ENCODE measurements at regions not wholly inside any gene's neighbourhood (a gene's known extent, or its start where the extent isn't known, plus 50 kb on each side); places are given as distances from the start of the nearest gene placed in this dataset.

DNA sequence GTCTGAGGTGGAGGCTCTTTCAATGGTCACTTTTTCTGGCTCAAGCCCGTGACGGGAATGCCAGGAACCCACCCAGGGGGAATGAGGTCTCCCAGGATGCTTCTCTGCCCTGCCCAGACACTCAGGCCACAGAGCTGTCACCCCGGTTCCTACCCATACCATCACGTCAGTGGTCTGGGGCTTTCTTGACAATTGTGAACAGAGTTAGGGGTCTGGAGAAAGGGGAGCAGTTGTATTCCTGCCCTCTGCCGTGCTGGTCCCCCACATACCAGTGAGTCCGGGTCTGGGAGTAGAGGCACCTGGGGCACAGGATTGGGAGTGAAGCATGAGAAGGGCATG lies 97.2 kb downstream of the B3GNT2 start:
- TF ChIP-seq CTCF (IDR thresholded peaks at IDR 0.05; ENCODE audit: insufficient read depth, low read depth, low read length), result no peak
- TF ChIP-seq EZH2 (IDR thresholded peaks at IDR 0.05; ENCODE audit: insufficient read depth, low read length), result no peak
